NB4 (cell line): ENCODE measurements at regions not wholly inside any gene's neighbourhood (a gene's known extent, or its start where the extent isn't known, plus 50 kb on each side); places are given as distances from the start of the nearest gene placed in this dataset.

Experiments
- DNase-seq: peaks from one replicate; pipeline ENCODE4 v3.0.0; 2010; ENCODE audit warnings: low read depth
- H3K4me3 ChIP-seq: one replicate; pipeline ENCODE4 v1.5.1; 2011; ENCODE audit warnings: mild to moderate bottlenecking, low read depth, low read length, moderate library complexity
- CTCF ChIP-seq: IDR thresholded peaks from one replicate; pipeline ENCODE4 v1.5.1; 2012; ENCODE audit warnings: low read depth, low read length
- MAX ChIP-seq: IDR thresholded peaks from 2 replicates; pipeline ENCODE4 v1.6.1; 2011; ENCODE audit warnings: low read depth, low read length
- MYC ChIP-seq: IDR thresholded peaks from 2 replicates; pipeline ENCODE4 v1.6.1; 2011; ENCODE audit warnings: low read depth, low read length
- POLR2A ChIP-seq: IDR thresholded peaks from 2 replicates; pipeline ENCODE4 v1.6.1; 2011; ENCODE audit warnings: mild to moderate bottlenecking; ENCODE audit not compliant: insufficient read length; ENCODE audit errors: extremely low read depth

GRCh38 chr15:52866698-52867097 lies 76.6 kb upstream of the ONECUT1 start:
- no peak overlapping the region for H3K4me3 ChIP-seq
- TF ChIP-seq MAX (no peak), MYC (no peak), POLR2A (no peak), CTCF (no peak)
- no peak for DNase-seq

GRCh38 chr15:52862677-52863076 lies 72.5 kb upstream of the ONECUT1 start:
- TF ChIP-seq CTCF = no peak
- TF ChIP-seq MYC = no peak
- TF ChIP-seq POLR2A = no peak
- TF ChIP-seq MAX = no peak
- H3K4me3 ChIP-seq = no peak overlapping the region
- no peak for DNase-seq

- no peak overlapping the region for H3K4me3 ChIP-seq
- DNase-seq = no peak
- no peak for TF ChIP-seq MAX
- no peak for TF ChIP-seq CTCF
- TF ChIP-seq POLR2A = no peak
- TF ChIP-seq MYC = no peak
Observed at GRCh38 chr15:52858782-52859176, 68.6 kb upstream of the ONECUT1 start.

- TF ChIP-seq MYC = no peak
- TF ChIP-seq MAX = no peak
- no peak for TF ChIP-seq POLR2A
- no peak for TF ChIP-seq CTCF
- no peak overlapping the region for H3K4me3 ChIP-seq
- DNase-seq = no peak
Observed at GRCh38 chr15:52857937-52858781, 68.0 kb upstream of the ONECUT1 start.

GRCh38 chr15:52857471-52857870 lies 67.3 kb upstream of the ONECUT1 start:
- TF ChIP-seq MAX (no peak), MYC (no peak), CTCF (no peak), POLR2A (no peak)
- no peak for DNase-seq
- no peak overlapping the region for H3K4me3 ChIP-seq
